HCT116 (cell line): ENCODE measurements at regions not wholly inside any gene's neighbourhood (a gene's known extent, or its start where the extent isn't known, plus 50 kb on each side); places are given as distances from the start of the nearest gene placed in this dataset.
A peak's percentile ranks its signal among the peaks of the same experiment; 100 is the strongest.

Source experiments
- ATAC-seq: fragments of 200-7000 bp; cut with Tn5 transposase; 2 replicates; pipeline ENCODE4 v1.9.1; 2020; ENCODE audit warnings: mild to moderate bottlenecking, moderate library complexity
- BruUV-seq: library from RNA; stranded (reverse); fragments of 400-500 nt; replicated peaks from 2 replicates; lab custom pipeline; 2021; lab: Mats Ljungman, UMichigan
- CTCF ChIA-PET: fragments of 300-600 bp; sonication (Branson Sonifier 250); formaldehyde crosslinking; loops from one replicate; lab custom pipeline; 2021; ENCODE audit warnings: antibody characterized with exemption; lab: Charles Lee
- POLR2A ChIA-PET: fragments of 300-600, 350-600 bp; sonication (Branson Sonifier 250); formaldehyde crosslinking; loops from one replicate; lab custom pipeline; 2021; ENCODE audit warnings: antibody characterized with exemption; lab: Charles Lee
- RAD21 ChIA-PET, 2 experiments: fragments of 300-600 bp; sonication (Branson Sonifier 250); formaldehyde crosslinking; loops; one replicate each; lab custom pipeline; 2023; ENCODE audit warnings: low total read pairs in 2 of 2; ENCODE audit not compliant: uncharacterized antibody in 2 of 2, unreplicated experiment in 2 of 2, low non-redundant PET in 1 of 2; lab: Charles Lee
- DNase-seq: peaks from one replicate; pipeline ENCODE4 v3.0.0-alpha.2; 2010; ENCODE audit warnings: low read depth, low spot score
- H2AFZ ChIP-seq: fragments of 200-600 bp; shearing (Covaris generic), sonication (generic); 2 replicates; pipeline ENCODE4 v1.6.1; 2017; ENCODE audit warnings: low read depth, mixed run types, mixed read lengths, antibody characterized with exemption, low read length; ENCODE audit not compliant: poor library complexity, severe bottlenecking
- H3K27ac ChIP-seq: 2 replicates; pipeline ENCODE4 v1.5.1; 2012; ENCODE audit warnings: low read depth, low read length
- H3K27me3 ChIP-seq: fragments of 200-600 bp; sonication (generic); 2 replicates; pipeline ENCODE4 v1.6.1; 2016; ENCODE audit warnings: mixed run types, low read length, mixed read lengths; ENCODE audit not compliant: insufficient read depth
- H3K36me3 ChIP-seq, 2 experiments: fragments of 200-500 bp in 1 of 2; fragments of 200-600 bp in 1 of 2; sonication (Bioruptor generic) in 1 of 2; sonication (generic) in 1 of 2; 2 replicates each; pipeline versions ENCODE4 v1.5.1 to v1.6.1; 2014 to 2016; ENCODE audit warnings: low read length in 2 of 2, inconsistent platforms in 1 of 2, mixed read lengths in 1 of 2, mixed run types in 1 of 2; ENCODE audit not compliant: insufficient read depth in 2 of 2, control insufficient read depth in 1 of 2
- H3K4me1 ChIP-seq, 2 experiments: fragments of 200-600 bp in 1 of 2; sonication (generic) in 1 of 2; 2 replicates each; pipeline versions ENCODE4 v1.5.1 to v1.6.1; 2012 to 2017; ENCODE audit warnings: low read length in 2 of 2, inconsistent platforms in 1 of 2, mild to moderate bottlenecking in 1 of 2, mixed read lengths in 1 of 2, mixed run types in 1 of 2, moderate library complexity in 1 of 2; ENCODE audit not compliant: insufficient read depth in 2 of 2, control insufficient read depth in 1 of 2
- H3K4me2 ChIP-seq: fragments of 200-600 bp; sonication (generic); 2 replicates; pipeline ENCODE4 v1.6.1; 2017; ENCODE audit warnings: mixed run types, low read length, mixed read lengths
- H3K4me3 ChIP-seq, 2 experiments: fragments of 200-600 bp in 1 of 2; sonication (generic) in 1 of 2; replicated peaks in 1 of 2; 2 replicates each; pipeline ENCODE4 v1.5.1; 2011 to 2016; ENCODE audit warnings: low read length in 2 of 2, control low read depth in 1 of 2, low read depth in 1 of 2, mild to moderate bottlenecking in 1 of 2, mixed read lengths in 1 of 2, mixed run types in 1 of 2
- H3K79me2 ChIP-seq: fragments of 200-600 bp; sonication (generic); 2 replicates; pipeline ENCODE4 v1.6.1; 2017; ENCODE audit warnings: mild to moderate bottlenecking, mixed run types, low read length, moderate library complexity, mixed read lengths; ENCODE audit not compliant: insufficient read depth
- H3K9ac ChIP-seq: fragments of 200-600 bp; sonication (generic); 2 replicates; pipeline ENCODE4 v1.6.1; 2016; ENCODE audit warnings: low read length, mixed read lengths
- H3K9me2 ChIP-seq: fragments of 200-600 bp; sonication (generic), shearing (Covaris generic); 2 replicates; pipeline ENCODE4 v1.6.1; 2017; ENCODE audit warnings: mixed run types, mild to moderate bottlenecking, moderate library complexity; ENCODE audit not compliant: insufficient read depth
- H3K9me3 ChIP-seq, 2 experiments: fragments of 200-500 bp in 1 of 2; fragments of 200-600 bp in 1 of 2; sonication (Bioruptor generic) in 1 of 2; sonication (generic) in 1 of 2; 2 replicates each; pipeline ENCODE4 v1.6.1; 2014 to 2017; ENCODE audit warnings: low read length in 2 of 2, mixed read lengths in 2 of 2, inconsistent platforms in 1 of 2, low read depth in 1 of 2, mild to moderate bottlenecking in 1 of 2, mixed run types in 1 of 2, moderate library complexity in 1 of 2; ENCODE audit not compliant: control insufficient read depth in 1 of 2, insufficient read depth in 1 of 2
- H4K20me1 ChIP-seq: fragments of 200-600 bp; sonication (generic), shearing (Covaris generic); 2 replicates; pipeline ENCODE4 v1.6.1; 2017; ENCODE audit warnings: mixed run types, mild to moderate bottlenecking, moderate library complexity; ENCODE audit not compliant: insufficient read depth
- CEBPB ChIP-seq: IDR thresholded peaks from 2 replicates; pipeline ENCODE4 v1.6.1; 2012; ENCODE audit warnings: low read depth
- CTCF ChIP-seq, 3 experiments: fragments of 200-600 bp in 1 of 3; sonication (generic) in 1 of 3; IDR thresholded peaks in 2 of 3; conservative IDR thresholded peaks in 1 of 3; 2 replicates each; pipeline ENCODE4 v1.5.1; 2012 to 2017; ENCODE audit warnings: low read depth in 2 of 3, low read length in 2 of 3, antibody characterized with exemption in 1 of 3, borderline replicate concordance in 1 of 3, control low read depth in 1 of 3, mild to moderate bottlenecking in 1 of 3, mixed read lengths in 1 of 3, mixed run types in 1 of 3, moderate library complexity in 1 of 3; ENCODE audit not compliant: insufficient read depth in 1 of 3
- EZH2 ChIP-seq: fragments of 200-600 bp; sonication (generic); IDR thresholded peaks from 2 replicates; pipeline ENCODE4 v1.6.1; 2017; ENCODE audit warnings: antibody characterized with exemption, mixed run types
- POLR2A ChIP-seq: IDR thresholded peaks from 2 replicates; pipeline ENCODE4 v1.7.0; 2011; ENCODE audit warnings: borderline replicate concordance; ENCODE audit not compliant: insufficient read depth, insufficient read length; ENCODE audit errors: extremely low read depth
- RAD21 ChIP-seq: IDR thresholded peaks from 2 replicates; pipeline ENCODE4 v1.6.1; 2012; ENCODE audit warnings: low read depth, mild to moderate bottlenecking
- REST ChIP-seq: IDR thresholded peaks from 2 replicates; pipeline ENCODE4 v1.6.1; 2012; ENCODE audit warnings: low read depth
- TCF7L2 ChIP-seq: IDR thresholded peaks from 2 replicates; pipeline ENCODE4 v1.7.0; 2011; ENCODE audit warnings: borderline replicate concordance, inconsistent platforms; ENCODE audit not compliant: insufficient read depth, insufficient read length; ENCODE audit errors: extremely low read depth
- ZBTB33 ChIP-seq: IDR thresholded peaks from 2 replicates; pipeline ENCODE4 v1.6.1; 2011; ENCODE audit warnings: mild to moderate bottlenecking, low read length, moderate library complexity; ENCODE audit not compliant: insufficient replicate concordance; ENCODE audit errors: extremely low read depth
- ZFX ChIP-seq: fragments of 450-650 bp; IDR thresholded peaks from 2 replicates; pipeline ENCODE4 v1.6.1; 2017
- intact Hi-C: fragments of 100-400 bp; cut with micrococcal nuclease; formaldehyde crosslinking; loops from 2 replicates; pipeline ENCODE4 v1.10.0; 2022

- Histone ChIP-seq H3K36me3 (no peaks in the 10 kb centered on the region), H3K4me2 (no peak overlapping the region), H3K27ac (no peak overlapping the region), H3K9me2 (no peaks in the 10 kb centered on the region), H3K79me2 (no peaks in the 10 kb centered on the region), H3K27me3 (no peaks in the 10 kb centered on the region), H3K4me3 (no peak overlapping the region), H4K20me1 (no peaks in the 10 kb centered on the region), H3K9ac (no peak overlapping the region), H2AFZ (no peak overlapping the region), H3K4me1 (no peaks in the 10 kb centered on the region), H3K9me3 (no peaks in the 10 kb centered on the region)
- RAD21 ChIA-PET, result no interaction called here
- DNase-seq (peak; percentile 13), ATAC-seq (peak; percentile 44)
- TF ChIP-seq CTCF (IDR thresholded peaks at IDR 0.05 in 2 of 3, conservative IDR thresholded peaks at IDR 0.05 in 1 of 3; ENCODE audit: borderline replicate concordance in 1 of 3, insufficient read depth in 1 of 3, low read depth in 2 of 3, low read length in 2 of 3), result peak; percentile 41 to 98 (median 43)
- no peak for TF ChIP-seq TCF7L2
- peak; percentile 83 for TF ChIP-seq RAD21
- no peak for TF ChIP-seq ZBTB33
- no peak for TF ChIP-seq ZFX
- TF ChIP-seq EZH2, result no peak
- TF ChIP-seq POLR2A, result no peak
- no peak for TF ChIP-seq REST
- no peak for TF ChIP-seq CEBPB
- CTCF ChIA-PET, result interaction anchor here (0.6 to 2.2 kb wide), 4 partner anchors 13 to 210 kb away, joined by 3 to 5 read pairs (median 4); no protein-coding TSS in a partner anchor
- POLR2A ChIA-PET, result no interaction called here
- intact Hi-C loops, result loop anchor here (1.0 kb wide), 1 partner anchor 169 kb away; no protein-coding TSS in a partner anchor
- no TSS peak for BruUV-seq
Observed at GRCh38 chr16:85441189-85441889, 171.8 kb upstream of the GSE1 start.
